AG08395 (cell line): ENCODE measurements at regions not wholly inside any gene's neighbourhood (a gene's known extent, or its start where the extent isn't known, plus 50 kb on each side); places are given as distances from the start of the nearest gene placed in this dataset.
"Not testable (repeated sequence)": the region's sequence is repeated elsewhere in the genome, so short reads cannot be mapped to it uniquely, and the experiment has no call there.

Source experiments
- DNase-seq: peaks from one replicate; pipeline ENCODE4 v3.0.0; 2012; ENCODE audit warnings: mixed read lengths, low spot score

DNA sequence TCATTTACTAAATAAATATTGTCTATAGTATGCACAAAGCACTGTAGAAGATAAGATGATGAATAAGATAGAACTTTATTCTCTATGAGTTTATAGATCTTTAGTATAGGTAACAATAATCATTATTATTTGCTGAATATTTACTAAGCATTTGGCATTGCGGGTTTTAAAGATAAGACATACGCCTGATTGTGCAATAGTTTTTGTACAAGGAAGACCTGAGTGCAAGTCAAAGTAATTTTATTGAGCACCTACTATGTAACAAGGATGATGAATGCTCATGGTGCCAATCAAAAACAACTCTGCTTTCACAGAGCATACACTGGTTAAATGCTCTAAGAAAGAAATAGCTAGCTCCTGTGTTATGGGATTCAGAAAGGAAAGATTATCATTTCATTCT lies 1461.7 kb upstream of the FLRT2 start:
- DNase-seq, result no peak

DNA sequence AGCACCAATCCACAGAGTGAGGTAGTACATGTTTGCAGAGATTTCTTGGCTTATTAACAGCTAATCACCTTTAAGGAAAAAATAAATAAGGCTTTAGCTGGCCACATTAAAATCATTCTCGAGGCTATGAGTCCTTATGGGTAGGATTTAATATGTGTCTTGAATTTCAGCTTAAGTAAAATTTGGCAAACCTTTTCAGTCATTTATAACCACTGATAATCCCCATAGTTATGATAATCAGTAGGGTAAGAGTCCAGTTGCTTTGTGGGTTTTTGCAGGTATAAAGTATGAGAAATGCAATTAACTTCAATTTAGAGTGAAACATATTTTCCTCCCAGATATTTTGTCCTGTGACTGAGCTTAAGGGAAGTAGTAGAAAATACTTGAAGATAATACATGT lies 1458.9 kb upstream of the FLRT2 start:
- no peak for DNase-seq

DNA sequence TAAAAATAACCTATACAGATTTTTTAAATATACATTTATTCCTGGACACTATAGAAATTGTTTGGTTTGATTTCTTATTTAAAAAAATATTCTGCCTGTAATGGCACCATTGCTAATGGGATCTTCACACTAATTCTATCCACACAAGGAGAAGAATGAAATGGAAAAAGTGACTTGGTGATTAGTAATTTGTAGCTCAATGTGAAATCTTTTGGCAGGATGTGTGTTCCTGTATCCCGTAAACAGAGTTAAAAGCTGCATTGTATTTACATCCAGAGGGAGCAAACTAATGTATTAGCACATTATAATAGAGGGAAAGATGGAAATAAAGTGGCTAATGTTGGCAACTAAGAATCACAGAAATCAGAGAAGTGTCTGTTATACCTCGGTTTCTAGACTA lies 1455.3 kb upstream of the FLRT2 start:
- no peak for DNase-seq

DNA sequence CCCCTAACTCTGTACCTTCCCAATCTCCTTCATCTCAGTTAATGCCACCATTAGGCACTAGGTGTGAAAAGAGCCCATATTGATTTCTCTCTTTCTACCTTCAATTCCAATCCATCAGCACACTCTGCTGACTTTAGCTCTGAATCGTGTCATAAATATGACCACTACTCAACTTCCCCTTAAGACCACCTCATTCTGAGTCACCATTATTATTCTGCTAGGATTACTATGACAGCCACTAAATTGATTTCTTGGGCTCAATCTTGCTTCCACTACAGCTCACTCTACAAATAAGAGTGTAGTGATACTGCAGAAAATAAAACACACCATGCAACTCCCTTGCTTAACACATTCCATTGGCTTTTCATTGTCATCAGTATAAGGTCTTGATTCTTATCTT lies 1449.0 kb upstream of the FLRT2 start:
- DNase-seq, result no peak

DNA sequence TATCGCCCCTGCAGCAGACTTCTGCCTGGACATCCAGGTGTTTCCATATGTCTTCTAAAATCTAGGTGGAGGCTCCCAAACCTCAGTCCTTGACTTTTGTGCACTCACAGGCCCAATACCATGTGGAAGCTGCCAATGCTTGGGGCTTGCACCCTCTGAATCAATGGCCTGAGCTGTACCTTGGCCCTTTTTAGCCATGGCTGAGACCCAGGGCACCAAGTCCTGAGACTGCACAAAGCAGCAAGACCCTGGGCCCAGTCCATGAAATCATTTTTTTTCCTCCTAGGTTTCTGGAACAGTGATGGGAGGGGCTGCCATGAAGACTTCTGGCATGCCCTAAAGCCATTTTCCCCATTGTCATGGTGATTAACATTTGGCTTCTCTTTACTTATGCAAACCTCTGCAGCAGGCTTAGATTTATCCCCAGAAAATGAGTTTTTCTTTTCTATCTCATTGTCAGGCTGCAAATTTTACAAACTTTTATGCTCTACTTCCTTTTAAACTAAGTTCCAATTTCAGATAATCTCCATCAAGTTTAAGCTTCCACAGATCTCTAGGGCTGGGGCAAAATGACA lies 1445.8 kb upstream of the FLRT2 start:
- DNase-seq, result no peak

DNA sequence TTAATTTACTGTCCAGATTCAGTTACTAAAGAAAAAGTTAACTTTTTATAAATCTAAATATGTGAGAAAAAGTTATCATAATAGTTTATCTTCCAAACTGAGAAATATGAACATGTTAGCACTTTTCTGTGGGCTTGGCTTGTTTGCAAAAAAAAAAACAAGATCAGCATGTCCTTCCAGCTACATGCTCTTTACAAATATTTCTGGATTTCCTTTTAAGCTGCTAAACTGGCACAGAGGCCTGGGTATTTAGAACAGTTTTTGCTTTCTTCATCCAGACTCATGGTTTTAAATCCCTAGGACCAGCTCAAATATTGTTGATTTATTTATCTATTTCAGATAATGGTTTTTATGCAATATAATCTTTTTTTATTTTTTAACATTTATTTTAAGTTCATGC lies 1444.5 kb upstream of the FLRT2 start:
- DNase-seq, result no peak

DNA sequence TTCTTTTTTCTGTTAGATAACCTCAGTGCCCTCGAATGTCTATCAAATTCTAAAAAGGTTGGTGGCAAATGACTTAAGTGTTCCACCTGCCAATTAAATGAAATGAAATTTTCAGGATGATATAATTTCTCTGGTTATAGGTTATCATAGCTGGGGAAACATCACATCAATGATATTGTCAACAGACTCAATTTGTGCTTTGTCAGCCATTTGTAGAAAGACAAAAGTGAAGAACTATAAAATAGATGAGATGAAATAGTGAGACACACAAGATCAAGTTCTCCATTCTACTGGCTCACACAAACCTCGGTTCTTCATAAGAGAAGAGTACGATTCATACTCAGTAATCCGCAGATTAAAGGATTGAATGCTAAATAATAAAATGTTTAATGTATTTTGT lies 1443.2 kb upstream of the FLRT2 start:
- no peak for DNase-seq

DNA sequence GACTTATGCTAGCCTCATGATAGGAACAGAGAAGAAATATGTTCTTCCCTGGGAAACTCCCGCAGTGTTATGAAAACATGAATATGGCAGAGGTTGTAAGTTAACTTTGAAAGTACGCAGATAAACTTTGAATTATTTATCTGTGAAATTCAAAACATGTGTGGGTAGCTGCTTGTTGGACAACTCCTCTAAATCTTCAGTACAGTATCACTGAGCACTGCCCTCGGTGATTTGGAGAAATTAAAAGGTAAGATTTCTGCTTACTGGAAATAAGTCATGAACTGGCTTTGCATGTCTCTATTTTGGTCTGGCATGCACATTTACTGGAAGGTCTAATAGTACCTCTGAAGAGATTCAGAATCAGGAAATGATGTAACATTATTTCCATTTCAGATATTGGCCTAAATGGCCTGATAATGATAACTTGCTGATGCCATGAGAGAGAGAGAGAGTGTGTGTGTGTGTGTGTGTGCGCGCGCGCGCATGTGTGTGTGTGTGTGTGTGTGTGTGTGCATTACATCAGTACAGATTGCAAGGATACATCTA lies 1441.9 kb upstream of the FLRT2 start:
- DNase-seq, result no peak

DNA sequence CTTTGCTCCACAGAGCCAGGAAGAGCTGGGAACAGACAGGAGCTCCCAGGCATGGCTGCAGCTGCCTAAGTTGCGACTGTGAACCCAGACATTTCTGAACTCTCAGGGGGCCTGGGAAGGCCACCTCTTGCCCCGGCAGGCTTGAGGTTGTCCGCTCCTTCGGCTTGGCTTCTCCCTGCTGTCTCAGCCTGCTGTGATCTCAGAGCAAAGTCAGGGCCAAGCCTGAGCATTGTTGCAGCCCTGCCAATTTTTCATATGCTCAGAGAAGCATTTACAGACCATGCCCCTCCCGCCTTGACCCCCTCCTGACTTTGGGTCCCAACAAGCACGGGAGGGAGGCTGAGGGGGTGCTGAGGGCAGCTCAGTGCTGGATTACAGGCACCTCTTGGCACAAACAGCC lies 1439.1 kb upstream of the FLRT2 start:
- no peak for DNase-seq

DNA sequence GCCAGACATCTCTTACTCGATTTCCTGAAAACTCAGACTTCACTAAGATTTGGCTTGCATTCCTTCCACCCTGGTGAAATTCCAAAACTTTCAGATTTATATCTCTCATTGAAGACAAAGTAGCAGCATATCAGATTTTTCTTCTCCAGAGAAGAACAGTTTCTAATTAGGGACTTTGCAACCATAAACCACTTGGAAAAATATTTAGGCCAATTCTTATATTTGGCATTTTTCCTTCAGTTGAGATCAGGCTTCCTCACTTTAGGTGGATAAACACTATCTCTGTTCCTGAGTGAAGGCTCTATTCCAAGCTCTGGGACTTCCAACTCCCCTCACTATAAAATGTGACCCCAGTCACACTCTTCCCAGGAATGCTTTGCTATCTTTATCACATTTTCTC lies 1434.3 kb upstream of the FLRT2 start:
- DNase-seq, result no peak

DNA sequence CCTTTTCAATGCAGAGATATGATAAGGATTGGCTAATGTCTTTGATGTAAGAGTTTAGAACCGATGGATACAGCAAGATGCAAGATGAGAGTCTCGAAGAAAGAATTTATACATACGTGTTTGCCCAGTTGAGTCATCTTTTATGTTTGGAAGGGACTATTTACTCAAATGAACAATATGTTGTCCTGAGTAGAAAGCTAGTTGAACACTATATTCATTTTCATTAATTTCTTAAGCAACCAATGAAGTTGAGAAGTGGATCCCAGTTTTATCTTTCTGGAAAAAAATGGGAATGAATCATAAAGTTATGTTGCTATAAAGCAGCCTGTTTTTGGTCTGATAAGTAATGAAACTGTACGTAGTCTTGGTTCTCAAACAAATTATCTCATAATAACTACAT lies 1431.7 kb upstream of the FLRT2 start:
- DNase-seq, result no peak

DNA sequence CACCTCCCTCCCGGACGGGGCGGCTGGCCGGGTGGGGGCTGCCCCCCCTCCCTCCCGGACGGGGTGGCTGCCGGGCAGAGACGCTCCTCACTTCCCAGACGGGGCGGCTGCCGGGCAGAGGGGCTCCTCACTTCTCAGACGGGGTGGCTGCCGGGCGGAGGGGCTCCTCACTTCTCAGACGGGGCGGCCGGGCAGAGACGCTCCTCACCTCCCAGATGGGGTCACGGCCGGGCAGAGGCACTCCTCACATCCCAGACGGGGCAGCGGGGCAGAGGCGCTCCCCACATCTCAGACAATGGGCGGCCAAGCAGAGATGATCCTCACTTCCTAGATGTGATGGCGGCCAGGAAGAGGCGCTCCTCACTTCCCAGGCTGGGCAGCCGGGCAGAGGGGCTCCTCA lies 1430.4 kb upstream of the FLRT2 start:
- not testable (repeated sequence) for DNase-seq

DNA sequence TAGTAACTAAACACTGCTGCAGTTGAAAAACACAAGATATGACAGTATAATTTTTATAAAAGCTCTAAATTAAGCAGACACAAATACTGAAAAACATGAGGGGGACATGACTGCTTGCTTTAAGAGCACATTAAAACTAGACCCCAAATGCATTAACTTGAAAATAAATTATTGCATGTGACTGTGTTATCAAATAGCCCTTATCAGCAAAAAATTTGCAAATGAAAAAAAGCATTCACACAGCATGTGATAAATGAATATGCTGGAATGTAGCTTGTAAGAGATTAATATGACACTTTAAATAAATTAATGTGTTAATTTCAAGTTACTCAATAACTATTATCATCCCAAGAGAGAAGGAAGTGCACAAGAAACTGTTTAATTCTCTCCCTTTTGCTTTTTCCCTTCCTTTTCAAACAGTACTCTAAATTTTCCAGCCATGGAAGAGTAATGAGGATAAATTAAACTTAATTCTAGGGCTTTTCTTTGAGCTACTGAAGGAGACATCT lies 1422.1 kb upstream of the FLRT2 start:
- no peak for DNase-seq

DNA sequence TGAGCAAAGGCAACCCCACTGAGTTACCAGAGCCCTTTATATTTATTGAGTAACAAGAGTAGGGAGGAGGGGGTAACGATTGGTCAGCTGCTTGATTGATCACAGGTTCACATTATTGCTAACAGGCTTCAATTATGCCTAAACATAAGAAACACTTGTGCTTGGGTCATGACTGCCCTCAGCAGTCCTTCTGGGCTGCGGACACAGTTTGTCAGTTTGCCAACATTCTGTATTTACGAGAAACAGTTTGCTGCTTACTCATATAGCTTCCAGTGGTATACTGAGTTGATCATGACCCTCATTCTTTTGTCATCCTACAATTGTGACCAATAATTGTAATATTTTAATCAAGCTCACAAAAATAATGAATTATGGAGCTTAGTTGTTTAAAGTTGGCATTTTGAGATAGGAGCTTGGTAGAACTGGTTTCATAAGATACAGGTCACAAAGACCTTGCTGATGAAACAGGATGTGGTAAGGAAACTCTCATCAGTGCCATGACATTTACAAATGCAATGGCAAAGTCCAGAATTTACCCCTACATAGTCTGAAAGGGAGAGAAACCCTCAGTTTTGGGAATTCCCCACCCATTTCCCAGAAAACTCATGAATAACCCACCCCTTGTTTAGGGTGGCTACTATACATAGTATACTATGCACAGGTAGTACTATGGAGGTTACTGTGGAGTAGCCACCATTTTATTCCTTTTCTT lies 1421.0 kb upstream of the FLRT2 start:
- no peak for DNase-seq

DNA sequence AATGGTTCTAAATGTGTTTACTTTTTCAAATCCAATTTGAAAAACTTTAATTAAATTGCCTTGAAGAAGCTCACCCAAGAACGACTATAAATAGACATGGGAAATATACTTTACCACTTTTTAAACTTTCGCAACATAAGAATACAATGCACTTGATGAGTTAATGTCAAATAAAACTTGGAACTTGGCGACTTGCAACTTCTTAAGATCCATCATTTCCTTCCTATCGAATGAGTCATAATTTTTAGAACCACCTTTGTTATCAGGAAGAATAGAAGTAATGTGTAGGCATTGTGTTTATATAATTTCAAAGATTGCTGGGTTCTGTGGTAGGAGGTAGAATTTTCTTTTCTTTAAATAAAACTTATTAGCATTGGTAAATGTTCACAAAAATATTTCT lies 1417.4 kb upstream of the FLRT2 start:
- DNase-seq, result no peak

DNA sequence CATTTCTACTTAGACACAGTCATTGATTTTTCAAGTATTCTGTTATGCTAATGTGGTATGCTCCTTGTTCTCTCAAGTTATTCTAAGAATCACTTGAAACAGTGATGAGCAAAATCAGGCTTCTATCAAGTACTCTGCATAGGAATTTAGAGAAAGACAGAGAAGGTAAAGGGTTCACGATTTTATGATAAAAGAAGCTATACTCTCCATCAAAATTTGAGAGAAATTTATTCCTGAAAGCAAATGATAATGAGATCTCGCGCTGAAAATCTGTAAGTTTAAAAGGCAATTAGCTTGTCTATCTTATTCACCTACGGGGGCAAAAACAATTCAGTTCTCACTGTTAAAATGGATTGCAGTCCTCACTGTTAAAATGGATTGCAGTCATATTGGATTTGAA lies 1404.3 kb upstream of the FLRT2 start:
- no peak for DNase-seq

DNA sequence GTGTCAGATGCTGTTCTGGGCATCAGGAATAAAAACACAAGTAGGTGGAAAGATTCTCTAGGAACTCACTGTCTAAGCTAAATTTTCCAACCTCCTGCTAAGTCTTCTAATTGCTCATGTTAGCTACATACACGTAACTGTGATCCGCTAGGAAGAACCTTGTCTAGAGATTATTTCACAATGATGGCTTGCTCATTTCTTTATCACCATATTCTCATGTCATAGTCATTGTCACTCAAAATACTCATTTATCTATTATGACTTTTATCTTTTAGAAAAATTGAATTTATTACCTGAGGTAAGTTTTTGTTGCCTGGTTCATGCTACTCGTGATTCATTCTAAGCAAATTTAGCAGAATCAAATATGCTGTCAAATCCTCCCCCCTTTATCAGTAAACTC lies 1402.4 kb upstream of the FLRT2 start:
- no peak for DNase-seq

DNA sequence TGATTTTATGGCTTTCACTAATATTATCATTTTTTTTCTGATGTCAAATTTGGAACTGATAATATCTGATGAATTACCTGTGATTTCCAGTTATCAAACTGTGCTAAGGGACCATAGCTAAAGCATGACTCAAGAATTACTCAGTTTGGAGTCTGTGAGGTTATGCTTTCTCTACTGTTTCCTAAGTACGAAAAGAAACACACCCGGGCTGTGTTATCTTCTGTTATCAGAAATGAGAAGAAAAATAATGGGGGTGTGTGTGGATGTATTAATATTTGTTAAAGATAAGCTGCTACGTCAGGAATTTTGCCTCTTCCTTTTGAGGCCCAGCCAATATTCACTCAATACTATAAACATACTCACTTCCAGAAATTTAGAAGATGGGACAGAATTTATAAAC lies 1401.9 kb upstream of the FLRT2 start:
- no peak for DNase-seq

DNA sequence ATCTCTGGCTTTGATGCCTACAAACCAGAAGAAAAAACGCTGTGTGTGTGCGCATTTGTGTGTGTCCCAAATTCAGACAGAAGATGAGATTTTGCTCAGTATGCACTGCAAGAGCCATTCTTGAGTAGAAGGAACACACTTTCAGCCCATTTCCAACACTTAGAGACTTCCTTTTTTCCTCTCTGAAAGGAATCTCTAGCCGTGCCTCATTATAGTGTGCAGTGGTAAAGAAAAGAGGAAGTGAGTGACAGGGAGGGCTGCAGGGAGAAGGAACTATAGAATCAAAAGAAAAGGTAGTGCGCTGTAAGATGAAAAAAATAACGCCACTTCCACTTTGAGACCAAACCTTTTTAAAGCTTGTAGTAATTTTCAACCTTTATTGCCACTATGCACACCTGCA lies 1400.9 kb upstream of the FLRT2 start:
- no peak for DNase-seq

DNA sequence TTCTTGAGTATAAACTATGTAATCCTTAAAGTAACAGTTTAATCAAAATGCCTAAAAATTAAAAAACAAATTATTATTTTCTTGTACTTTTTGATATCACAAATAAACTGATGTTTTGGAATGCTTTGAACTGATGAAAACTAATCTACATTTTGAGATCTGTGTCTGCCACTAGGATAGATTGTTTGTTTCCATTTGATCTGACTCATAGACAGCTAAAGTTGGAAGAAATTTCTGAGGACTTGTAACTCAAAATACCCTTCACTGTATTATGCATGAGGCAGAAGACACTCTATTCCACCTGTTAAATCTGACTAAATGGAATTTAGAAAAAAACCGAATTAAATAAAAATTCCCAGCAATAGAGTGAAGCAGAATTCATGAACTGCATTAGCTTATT lies 1400.0 kb upstream of the FLRT2 start:
- DNase-seq, result no peak

DNA sequence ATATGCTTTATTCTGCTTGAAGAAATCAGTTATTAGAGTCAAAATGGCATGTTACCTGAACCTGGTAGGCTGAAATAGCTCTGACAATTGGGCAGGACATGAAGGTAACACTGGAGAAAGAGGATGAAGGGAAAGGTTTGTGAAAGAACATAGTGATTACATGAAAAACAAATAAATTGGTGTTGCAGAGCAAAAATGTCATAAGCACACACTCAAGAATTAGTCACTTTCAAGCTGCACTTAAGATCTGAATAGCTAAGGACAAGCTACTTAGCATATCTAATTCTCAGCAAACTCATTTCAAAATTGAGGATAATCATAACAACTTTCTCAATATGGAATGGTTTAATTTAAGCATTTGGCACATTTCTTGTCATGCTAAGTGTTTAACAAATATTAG lies 1398.0 kb upstream of the FLRT2 start:
- DNase-seq, result no peak

DNA sequence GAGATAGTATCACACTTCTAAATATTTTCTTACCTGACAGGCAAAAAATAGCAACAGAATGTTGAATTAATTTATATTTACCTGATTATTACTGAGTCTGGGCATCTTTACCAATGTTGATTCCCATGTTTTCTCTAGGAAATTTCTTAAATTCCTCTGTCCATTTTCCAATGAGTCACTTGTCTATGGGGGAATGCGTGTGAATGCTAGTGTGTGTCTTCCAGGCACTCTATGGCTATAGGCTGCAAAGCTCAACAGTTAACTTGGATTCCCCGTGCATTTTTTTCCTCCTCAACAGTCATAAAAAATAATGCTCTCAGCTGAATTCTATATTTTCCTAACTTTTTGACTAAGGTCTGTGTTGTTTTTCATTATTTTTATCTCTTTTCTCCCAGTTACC lies 1385.8 kb upstream of the FLRT2 start:
- no peak for DNase-seq

DNA sequence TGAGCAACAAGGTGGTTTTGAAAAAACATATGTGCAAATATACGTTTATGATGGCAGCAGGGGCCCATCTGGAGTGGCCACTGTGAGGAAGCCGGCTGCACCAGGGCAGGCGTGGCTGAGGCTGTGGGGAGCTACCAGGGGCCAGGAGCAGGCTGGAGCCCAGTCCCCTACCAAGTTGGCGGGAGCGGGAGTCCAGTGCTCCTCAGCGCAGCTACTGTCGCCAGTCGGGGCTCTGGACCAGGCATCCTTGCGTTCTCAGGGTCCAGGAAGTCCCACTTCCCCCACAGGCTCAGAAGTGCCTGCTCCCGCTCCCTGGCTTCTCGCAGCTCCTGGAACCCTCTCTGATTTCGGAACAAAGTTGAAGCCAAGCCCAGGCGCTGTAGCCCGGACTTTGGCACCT lies 1377.5 kb upstream of the FLRT2 start:
- no peak for DNase-seq

DNA sequence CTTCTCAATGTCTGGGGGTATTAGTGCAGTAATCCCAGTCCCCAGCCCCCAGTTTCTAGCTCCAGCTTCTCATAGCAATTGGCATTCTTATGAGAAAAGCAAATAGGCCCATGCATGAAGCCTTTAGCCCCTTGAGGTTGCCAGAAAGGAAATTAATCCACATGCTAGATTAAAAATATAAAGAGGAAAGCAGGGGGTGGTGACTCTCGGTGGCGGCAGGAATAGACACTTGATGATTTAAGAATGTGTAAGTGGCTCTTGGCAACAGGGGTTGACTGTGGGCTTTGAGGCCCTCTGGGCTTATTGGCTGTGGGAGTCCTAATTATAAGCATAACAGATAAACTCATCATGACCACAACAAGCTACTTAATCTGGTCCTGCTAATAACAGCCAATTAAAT lies 1367.3 kb upstream of the FLRT2 start:
- DNase-seq, result no peak
